ENCODE measurements at regions not wholly inside any gene's neighbourhood (a gene's known extent, or its start where the extent isn't known, plus 50 kb on each side); places are given as distances from the start of the nearest gene placed in this dataset.

DNA sequence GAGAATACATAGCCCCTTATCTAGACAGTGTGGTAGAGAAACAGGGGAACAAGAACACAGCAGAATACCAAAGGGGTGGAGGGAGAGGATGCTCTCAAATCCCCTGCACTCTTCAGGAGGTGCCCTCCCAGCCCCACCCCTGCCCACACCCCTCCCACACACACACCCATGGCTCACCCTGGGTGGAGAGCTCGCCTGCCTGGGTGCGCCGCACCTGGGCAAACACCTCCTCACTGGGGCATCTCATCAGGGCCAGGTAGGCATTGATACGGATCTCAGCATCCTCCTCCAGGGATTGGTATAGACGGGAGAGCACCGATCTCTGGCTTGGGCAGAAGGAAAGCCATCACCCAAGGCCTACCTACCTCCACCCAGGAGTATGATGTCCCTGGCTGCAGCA, 95.2 kb downstream of the LITAF start:
- no peak for TF ChIP-seq JUN (IDR thresholded peaks at IDR 0.05; ENCODE audit: borderline replicate concordance, insufficient read depth, insufficient read length, low read depth)
- TF ChIP-seq, protein P1, sequence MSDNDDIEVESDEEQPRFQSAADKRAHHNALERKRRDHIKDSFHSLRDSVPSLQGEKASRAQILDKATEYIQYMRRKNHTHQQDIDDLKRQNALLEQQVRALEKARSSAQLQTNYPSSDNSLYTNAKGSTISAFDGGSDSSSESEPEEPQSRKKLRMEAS (IDR thresholded peaks at IDR 0.05; ENCODE audit: insufficient read depth, insufficient read length), result no peak
- no peak for TF ChIP-seq EZH2 (IDR thresholded peaks at IDR 0.05; ENCODE audit: borderline replicate concordance, low read depth, low read length, severe bottlenecking)
- no peak for TF ChIP-seq POLR2AphosphoS5 (IDR thresholded peaks at IDR 0.05; ENCODE audit: insufficient read depth, low read depth, low read length)
- TF ChIP-seq POLR2A (IDR thresholded peaks at IDR 0.05; ENCODE audit: low read depth, low read length), result no peak
- TF ChIP-seq MYC (IDR thresholded peaks at IDR 0.05; ENCODE audit: low read depth, low read length), result no peak
- no peak for TF ChIP-seq GATA2 (IDR thresholded peaks at IDR 0.05; ENCODE audit: insufficient read depth, insufficient read length, low read depth, low read length)
- no peak for TF ChIP-seq FOS (IDR thresholded peaks at IDR 0.05; ENCODE audit: borderline replicate concordance, insufficient read depth, low read length)
- TF ChIP-seq, protein P2, sequence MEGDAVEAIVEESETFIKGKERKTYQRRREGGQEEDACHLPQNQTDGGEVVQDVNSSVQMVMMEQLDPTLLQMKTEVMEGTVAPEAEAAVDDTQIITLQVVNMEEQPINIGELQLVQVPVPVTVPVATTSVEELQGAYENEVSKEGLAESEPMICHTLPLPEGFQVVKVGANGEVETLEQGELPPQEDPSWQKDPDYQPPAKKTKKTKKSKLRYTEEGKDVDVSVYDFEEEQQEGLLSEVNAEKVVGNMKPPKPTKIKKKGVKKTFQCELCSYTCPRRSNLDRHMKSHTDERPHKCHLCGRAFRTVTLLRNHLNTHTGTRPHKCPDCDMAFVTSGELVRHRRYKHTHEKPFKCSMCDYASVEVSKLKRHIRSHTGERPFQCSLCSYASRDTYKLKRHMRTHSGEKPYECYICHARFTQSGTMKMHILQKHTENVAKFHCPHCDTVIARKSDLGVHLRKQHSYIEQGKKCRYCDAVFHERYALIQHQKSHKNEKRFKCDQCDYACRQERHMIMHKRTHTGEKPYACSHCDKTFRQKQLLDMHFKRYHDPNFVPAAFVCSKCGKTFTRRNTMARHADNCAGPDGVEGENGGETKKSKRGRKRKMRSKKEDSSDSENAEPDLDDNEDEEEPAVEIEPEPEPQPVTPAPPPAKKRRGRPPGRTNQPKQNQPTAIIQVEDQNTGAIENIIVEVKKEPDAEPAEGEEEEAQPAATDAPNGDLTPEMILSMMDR (IDR thresholded peaks at IDR 0.05; ENCODE audit: extremely low read depth in 1 of 2, insufficient read depth in 1 of 2, low read depth in 1 of 2, low read length in 2 of 2), result no peak
- Histone ChIP-seq H3K4me3 (replicated peaks in 1 of 3; ENCODE audit: insufficient read depth in 1 of 3, low read depth in 1 of 3, low read length in 3 of 3) (no peak overlapping the region), H3K9ac (replicated peaks; ENCODE audit: extremely low read depth, insufficient read depth, low read length) (no peak overlapping the region), H3K9me1 (replicated peaks; ENCODE audit: control insufficient read depth, extremely low read depth, insufficient read depth, low read length) (no peaks in the 10 kb centered on the region), H3K4me1 (ENCODE audit: control insufficient read depth, extremely low read depth, insufficient read depth, low read length) (peaks cover 19% of the 10 kb centered on the region), H3K36me3 (ENCODE audit: control insufficient read depth in 2 of 2, extremely low read depth in 1 of 2, insufficient read depth in 2 of 2, low read length in 2 of 2) (no peaks in the 10 kb centered on the region), H3K4me2 (ENCODE audit: insufficient read depth, low read length) (no peak overlapping the region), H2AFZ (ENCODE audit: low read depth, low read length) (no peak overlapping the region), H3K27me3 (ENCODE audit: control insufficient read depth in 2 of 2, insufficient read depth in 2 of 2, low read length in 2 of 2) (no peaks in the 10 kb centered on the region), H3K9me3 (replicated peaks; ENCODE audit: control insufficient read depth, insufficient read depth, low read length) (no peaks in the 10 kb centered on the region), H3K79me2 (ENCODE audit: control insufficient read depth, insufficient read depth, low read length) (no peaks in the 10 kb centered on the region), H3K27ac (ENCODE audit: insufficient read depth, low read depth, low read length) (no peak overlapping the region), H4K20me1 (replicated peaks; ENCODE audit: control insufficient read depth, extremely low read depth, insufficient read depth, low read length) (no peaks in the 10 kb centered on the region)
- FAIRE-seq, result no peak
- BruUV-seq (replicated peaks), result no TSS peak
- no peak for DNase-seq (ENCODE audit: low read depth, low spot score)
- ChIA-PET CTCF (no interaction called here), POLR2A (no interaction called here)
- intact Hi-C loops (cut with micrococcal nuclease) (no loop called here), dilution Hi-C loops (cut with MboI; ENCODE audit: extremely low pct_ligation_motif_present, low sequenced_read_pairs) (no loop called here)
